Endothelial cell of umbilical vein (primary cell): ENCODE measurements at regions not wholly inside any gene's neighbourhood (a gene's known extent, or its start where the extent isn't known, plus 50 kb on each side); places are given as distances from the start of the nearest gene placed in this dataset.

Experiments
- CTCF ChIP-seq, 2 donors: IDR thresholded peaks; 1 replicate in 1 of 2; 2 replicates in 1 of 2; pipeline ENCODE4 v1.5.1; 2011; ENCODE audit warnings: low read length in 2 of 2, mild to moderate bottlenecking in 2 of 2, moderate library complexity in 2 of 2, control low read depth in 1 of 2, inconsistent platforms in 1 of 2, low read depth in 1 of 2; ENCODE audit not compliant: insufficient read depth in 1 of 2; ENCODE audit errors: extremely low read depth in 1 of 2
- EZH2 ChIP-seq: IDR thresholded peaks from 2 replicates; pipeline ENCODE4 v1.6.1; 2012; ENCODE audit warnings: borderline replicate concordance, low read depth, mild to moderate bottlenecking, moderate library complexity, low read length, inconsistent platforms; ENCODE audit not compliant: severe bottlenecking
- FOS ChIP-seq: IDR thresholded peaks from 2 replicates; pipeline ENCODE4 v1.6.1; 2011; ENCODE audit warnings: mild to moderate bottlenecking, low read length, moderate library complexity, borderline replicate concordance; ENCODE audit not compliant: insufficient read depth
- JUN ChIP-seq: IDR thresholded peaks from 2 replicates; pipeline ENCODE4 v1.6.1; 2011; ENCODE audit warnings: borderline replicate concordance, low read depth; ENCODE audit not compliant: insufficient read length, insufficient read depth
- POLR2A ChIP-seq: IDR thresholded peaks from 2 replicates; pipeline ENCODE4 v1.6.1; 2012; ENCODE audit warnings: low read depth, mild to moderate bottlenecking, control low read depth, low read length
- POLR2AphosphoS5 ChIP-seq: IDR thresholded peaks from 2 replicates; pipeline ENCODE4 v1.6.1; 2012; ENCODE audit warnings: low read depth, mild to moderate bottlenecking, control low read depth, low read length, moderate library complexity; ENCODE audit not compliant: insufficient read depth
- TF ChIP-seq, protein P1 (sequence below): IDR thresholded peaks from 2 replicates; pipeline ENCODE4 v1.6.1; 2011; ENCODE audit not compliant: insufficient read depth, insufficient read length

GRCh38 chr5:53165431-53166182 lies 56.0 kb upstream of the MOCS2 start:
- no peak for TF ChIP-seq CTCF (IDR thresholded peaks at IDR 0.05; ENCODE audit: extremely low read depth in 1 of 2, insufficient read depth in 1 of 2, low read depth in 1 of 2, low read length in 2 of 2)
- no peak for TF ChIP-seq POLR2A
- TF ChIP-seq POLR2AphosphoS5: no peak
- TF ChIP-seq, protein P1, sequence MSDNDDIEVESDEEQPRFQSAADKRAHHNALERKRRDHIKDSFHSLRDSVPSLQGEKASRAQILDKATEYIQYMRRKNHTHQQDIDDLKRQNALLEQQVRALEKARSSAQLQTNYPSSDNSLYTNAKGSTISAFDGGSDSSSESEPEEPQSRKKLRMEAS: no peak
- TF ChIP-seq EZH2: no peak
- TF ChIP-seq JUN: no peak
- no peak for TF ChIP-seq FOS
